ENCODE measurements at regions not wholly inside any gene's neighbourhood (a gene's known extent, or its start where the extent isn't known, plus 50 kb on each side); places are given as distances from the start of the nearest gene placed in this dataset.

DNA sequence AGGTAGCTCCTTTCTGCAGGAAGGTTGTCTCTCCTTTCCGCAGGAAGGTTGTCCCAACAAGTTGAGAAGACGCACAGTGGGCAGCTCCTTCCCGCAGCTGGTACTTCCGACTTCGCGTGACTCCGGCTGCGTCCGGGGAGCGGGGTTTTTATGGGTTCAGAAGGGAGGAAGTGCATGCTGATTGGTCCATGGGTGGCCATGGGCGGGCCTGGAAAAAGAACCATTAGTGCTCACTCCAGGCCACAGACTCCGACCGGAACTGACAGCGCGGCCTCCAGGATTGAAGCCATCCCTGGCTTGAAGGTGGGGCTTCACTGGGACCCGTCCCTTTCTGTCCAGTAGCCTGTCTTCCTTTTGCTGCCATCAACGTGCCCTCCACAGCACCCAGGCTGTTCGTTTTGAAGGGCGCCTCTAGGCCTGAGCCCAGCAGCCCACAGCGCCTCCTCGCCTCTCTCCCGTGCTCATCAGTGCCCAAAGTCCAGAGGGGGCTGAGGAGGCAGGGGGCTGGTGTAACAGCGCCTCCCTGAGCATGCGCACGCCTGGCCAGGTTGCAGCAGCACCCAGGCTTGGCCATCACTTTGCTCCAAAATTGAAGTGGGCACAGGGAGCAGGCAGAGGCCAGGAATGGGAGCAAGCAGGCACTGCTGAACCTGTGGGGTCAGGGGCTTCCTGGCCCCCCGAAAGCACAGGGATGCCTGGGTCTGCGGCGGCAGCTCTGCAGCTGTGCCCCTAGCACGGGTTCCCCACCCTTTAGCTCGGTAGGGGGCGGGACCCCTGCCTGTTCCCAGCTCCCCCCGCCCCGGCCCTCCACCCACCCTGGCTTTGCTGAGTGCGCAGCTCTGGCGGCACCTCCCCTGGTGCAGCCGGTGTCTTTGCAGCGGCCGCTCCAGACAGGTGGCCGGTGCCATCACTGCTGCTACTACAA is 330.6 kb upstream of the MCTP2 start:
- TF ChIP-seq POLR2A (IDR thresholded peaks at IDR 0.05) (no peak), EP300 (IDR thresholded peaks at IDR 0.05) (no peak)
- TF ChIP-seq, protein P1, sequence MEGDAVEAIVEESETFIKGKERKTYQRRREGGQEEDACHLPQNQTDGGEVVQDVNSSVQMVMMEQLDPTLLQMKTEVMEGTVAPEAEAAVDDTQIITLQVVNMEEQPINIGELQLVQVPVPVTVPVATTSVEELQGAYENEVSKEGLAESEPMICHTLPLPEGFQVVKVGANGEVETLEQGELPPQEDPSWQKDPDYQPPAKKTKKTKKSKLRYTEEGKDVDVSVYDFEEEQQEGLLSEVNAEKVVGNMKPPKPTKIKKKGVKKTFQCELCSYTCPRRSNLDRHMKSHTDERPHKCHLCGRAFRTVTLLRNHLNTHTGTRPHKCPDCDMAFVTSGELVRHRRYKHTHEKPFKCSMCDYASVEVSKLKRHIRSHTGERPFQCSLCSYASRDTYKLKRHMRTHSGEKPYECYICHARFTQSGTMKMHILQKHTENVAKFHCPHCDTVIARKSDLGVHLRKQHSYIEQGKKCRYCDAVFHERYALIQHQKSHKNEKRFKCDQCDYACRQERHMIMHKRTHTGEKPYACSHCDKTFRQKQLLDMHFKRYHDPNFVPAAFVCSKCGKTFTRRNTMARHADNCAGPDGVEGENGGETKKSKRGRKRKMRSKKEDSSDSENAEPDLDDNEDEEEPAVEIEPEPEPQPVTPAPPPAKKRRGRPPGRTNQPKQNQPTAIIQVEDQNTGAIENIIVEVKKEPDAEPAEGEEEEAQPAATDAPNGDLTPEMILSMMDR (IDR thresholded peaks at IDR 0.05): no peak

Data from tibial nerve (tissue), 4 donors.